NCI-H2196 treated with DMSO at 0.1 percent for 48 hours (cell line): ENCODE measurements at regions not wholly inside any gene's neighbourhood (a gene's known extent, or its start where the extent isn't known, plus 50 kb on each side); places are given as distances from the start of the nearest gene placed in this dataset.

Source experiments
- DNase-seq: peaks from one replicate; lab custom pipeline; 2025; ENCODE audit not compliant: unreplicated experiment; lab: John Stamatoyannopoulos, UW

DNA sequence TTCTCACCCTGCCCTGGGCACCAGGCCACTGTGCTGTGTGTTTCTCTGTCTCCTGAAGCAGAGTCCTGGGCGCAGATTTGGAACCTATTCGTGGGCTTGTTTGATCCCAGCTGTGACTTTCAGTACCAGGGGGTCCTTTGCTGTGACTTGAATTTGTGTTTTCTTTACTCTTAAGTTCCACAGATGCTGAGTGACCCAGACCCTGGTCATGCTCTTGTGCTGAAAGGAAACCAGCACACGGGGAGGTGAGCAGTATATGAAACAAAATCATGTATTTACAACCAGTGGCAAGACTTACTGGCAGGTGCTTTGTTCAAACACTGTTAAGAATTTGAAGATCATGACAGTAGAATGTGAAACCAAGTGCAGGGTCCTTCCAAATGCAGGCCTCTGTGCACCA is 89.2 kb upstream of the PRSS58 start:
- DNase-seq = no peak

DNA sequence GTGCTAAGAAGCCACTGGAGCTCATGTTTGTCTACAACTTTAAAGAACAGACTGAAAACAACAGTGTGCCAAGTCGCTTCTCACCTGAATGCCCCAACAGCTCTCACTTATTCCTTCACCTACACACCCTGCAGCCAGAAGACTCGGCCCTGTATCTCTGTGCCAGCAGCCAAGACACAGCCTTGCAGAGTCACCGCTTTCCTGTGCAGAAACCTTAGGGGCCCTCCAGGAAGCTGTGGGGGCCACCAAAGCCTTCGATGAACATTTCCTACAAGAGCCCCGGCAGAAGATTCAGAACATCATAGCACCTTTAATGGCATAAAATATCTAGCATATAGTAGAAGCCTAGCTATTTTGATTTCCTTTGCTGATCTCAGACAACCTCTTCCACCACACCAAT is 88.0 kb upstream of the PRSS58 start:
- DNase-seq = no peak

DNA sequence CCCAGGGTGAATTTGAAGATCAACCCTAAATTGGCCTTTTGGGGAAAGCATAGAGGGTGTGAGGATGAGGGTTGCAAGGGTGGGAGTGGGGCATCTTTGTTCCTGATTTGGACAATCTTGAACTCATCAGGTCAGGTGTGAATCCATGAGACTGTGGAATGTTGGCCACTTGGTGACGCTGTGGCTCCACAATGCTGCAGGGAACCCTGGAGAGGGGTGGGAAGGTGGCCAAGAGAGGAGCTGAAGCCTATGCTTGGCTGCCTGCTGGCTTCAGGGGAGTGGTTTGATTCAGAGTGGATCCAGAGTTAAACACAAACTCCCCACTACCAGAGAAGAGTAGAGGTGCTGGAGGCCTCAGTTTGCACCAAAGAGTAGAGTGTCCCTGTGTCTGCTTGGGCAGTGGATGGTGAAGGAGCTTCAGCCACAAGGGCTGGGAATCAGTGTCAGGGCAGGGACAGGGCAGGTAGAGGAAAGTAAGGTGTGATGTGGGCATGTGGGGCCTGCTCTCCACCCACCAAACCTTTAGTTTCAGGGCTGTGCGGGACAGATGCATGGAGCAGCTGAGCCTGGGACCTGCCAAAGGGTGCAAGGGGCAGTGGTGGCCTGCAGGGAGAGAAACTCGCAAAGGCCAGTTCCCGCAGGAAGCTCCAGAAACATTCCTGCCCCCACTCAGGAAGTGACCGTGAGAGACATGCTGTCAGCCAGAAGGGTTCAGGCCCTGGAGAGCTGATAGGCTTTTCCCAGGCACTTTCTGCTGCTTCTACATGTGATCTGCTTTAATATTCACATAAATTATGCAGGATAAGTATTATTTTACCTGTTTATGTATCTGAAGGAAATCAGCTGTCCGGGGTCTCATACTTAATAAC is 81.0 kb upstream of the PRSS58 start:
- DNase-seq = no peak

DNA sequence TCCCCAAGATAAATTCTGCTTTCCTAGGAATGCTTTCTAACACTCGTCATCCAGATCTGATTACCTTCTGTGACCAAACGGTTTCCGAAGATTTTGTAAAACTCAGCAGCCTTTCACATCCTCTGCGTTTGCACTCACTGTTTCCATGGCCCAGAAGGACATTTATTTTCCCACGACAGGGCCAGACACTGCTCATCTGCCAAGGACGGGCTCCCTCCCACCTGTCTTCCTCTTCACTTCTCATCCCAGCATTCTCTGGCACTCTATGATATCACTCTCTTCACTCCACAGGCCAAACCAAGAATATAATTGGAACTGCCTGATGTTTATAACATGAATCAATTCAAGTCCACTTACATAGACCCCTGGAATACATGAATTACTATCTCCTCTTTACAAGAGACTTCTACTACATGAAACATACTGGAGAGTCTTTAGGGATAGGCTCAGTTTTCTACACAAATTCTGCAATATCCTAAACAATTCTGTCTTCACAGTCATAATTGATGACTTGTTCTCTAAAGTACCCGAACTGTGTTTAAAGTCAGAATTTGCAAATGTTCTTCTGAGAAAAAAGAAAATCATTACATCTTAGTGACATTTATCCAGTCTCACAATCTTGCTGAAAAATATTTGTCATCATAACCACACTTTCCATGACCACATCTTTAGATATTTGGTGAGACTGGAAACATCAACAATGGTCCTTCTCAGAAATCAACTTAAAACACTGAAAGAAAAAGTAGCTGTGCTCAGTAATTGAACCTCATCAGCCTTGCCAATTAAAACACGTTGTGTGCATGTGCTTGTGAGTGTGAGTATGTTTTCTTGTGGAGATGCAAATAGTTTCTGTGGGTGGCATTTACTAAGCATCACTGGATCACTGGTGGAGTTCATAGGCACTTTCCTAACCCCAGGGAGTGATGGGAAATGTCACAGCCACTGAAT is 79.5 kb upstream of the PRSS58 start:
- DNase-seq = no peak

DNA sequence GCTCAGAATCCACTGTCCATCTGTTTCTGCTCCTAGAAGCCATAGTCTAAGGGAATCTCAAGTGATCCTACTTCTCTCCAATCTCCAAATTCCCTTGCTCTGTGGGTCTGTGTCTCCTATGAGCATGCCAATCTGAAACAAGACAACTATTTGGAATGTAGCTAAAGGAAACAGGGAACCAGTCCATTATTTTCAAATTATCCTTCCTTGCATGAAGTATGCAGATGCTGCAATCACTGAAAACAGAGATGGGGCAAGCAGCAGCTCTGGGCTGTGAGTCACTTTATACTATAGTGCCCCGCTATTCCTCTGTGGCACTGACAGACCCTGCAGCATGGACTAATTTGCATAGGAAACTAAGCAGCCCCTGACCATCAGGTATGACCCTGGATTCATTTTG is 76.9 kb upstream of the PRSS58 start:
- DNase-seq = no peak

DNA sequence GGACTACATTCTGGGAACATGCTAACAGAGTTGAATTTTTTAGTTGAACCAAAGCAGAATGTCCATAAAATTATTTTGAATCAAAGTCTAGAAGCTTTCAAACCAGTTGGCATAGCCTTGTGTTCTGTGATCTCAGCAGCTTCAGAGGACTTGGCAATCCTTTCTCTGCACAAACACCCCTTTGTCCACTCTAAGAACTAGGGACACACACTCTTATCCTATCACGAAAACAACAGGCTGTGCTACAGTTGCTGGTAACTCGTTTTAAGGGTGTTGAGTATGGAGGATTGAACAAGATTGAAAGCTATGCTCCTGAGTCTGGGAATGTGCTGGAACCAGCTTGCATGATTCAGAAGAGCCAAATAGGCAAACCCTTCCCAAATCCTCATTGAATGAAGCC is 76.4 kb upstream of the PRSS58 start:
- no peak for DNase-seq

DNA sequence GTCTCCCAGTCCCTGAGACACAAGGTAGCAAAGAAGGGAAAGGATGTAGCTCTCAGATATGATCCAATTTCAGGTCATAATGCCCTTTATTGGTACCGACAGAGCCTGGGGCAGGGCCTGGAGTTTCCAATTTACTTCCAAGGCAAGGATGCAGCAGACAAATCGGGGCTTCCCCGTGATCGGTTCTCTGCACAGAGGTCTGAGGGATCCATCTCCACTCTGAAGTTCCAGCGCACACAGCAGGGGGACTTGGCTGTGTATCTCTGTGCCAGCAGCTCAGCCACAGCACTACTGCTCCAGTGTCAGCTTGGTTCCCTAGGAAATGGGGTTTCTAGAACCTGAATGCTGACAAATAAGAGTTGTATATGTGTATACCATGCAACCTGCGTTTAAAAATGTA is 74.6 kb upstream of the PRSS58 start:
- no peak for DNase-seq

DNA sequence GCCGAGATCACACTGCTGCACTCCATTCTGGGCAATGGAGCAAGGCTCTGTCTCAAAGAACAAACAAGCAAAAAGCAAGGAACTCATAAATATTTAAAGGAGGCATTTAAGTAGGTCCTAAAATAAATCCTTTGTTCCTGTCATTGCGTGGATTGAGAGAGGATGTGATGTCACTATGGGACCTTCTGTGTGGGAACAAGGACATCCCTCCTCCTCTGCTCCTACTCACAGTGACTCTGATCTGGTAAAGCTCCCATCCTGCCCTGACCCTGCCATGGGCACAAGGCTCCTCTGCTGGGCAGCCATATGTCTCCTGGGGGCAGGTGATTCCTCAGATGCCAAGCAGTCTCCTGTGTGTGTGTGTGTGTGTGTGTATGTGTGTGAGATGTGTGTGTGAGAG is 74.1 kb upstream of the PRSS58 start:
- no peak for DNase-seq

DNA sequence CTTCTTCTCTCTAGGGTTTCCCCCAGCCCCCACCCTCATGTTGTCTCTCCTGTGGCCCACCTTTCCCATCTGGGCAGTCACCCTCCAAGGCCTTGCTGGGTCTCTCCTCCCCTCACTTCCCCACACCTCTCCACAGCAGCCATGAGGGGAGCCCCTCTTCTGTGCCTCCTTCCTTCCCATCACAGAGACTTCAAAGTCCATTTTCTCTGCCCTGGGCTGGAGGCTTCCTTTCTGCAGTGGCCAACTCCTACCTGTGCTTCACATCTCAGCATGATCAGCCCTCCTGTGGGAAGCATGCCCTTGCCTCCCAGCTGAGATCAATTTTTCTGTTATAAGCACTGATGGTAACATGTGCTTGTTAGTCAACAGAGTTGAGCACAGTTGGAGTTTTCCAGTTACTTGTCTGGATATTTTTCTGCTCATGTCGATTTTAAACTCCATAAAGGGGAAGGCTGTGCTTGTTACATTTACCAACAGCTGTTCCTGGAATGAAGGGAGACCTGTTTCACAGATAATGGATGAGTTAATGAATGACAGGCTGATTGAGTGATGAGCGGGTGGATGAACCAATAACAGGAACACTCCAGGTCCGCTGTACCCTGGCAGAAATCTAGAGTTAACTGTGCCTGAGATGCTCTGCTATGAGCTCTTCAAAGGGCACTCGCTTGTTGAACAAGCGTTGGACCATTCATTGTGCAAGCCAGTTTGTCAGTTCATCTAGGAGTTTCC is 71.4 kb upstream of the PRSS58 start:
- no peak for DNase-seq

DNA sequence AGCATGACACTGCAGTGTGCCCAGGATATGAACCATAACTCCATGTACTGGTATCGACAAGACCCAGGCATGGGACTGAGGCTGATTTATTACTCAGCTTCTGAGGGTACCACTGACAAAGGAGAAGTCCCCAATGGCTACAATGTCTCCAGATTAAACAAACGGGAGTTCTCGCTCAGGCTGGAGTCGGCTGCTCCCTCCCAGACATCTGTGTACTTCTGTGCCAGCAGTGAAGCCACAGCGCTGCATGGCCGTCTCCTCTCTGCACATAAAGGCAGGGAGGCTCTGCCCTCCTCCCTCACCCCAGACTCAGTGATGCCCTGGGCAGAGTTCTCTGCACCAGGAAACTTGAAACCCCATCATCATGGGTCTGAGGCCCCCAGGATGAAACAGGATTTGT is 70.7 kb upstream of the PRSS58 start:
- DNase-seq = no peak

DNA sequence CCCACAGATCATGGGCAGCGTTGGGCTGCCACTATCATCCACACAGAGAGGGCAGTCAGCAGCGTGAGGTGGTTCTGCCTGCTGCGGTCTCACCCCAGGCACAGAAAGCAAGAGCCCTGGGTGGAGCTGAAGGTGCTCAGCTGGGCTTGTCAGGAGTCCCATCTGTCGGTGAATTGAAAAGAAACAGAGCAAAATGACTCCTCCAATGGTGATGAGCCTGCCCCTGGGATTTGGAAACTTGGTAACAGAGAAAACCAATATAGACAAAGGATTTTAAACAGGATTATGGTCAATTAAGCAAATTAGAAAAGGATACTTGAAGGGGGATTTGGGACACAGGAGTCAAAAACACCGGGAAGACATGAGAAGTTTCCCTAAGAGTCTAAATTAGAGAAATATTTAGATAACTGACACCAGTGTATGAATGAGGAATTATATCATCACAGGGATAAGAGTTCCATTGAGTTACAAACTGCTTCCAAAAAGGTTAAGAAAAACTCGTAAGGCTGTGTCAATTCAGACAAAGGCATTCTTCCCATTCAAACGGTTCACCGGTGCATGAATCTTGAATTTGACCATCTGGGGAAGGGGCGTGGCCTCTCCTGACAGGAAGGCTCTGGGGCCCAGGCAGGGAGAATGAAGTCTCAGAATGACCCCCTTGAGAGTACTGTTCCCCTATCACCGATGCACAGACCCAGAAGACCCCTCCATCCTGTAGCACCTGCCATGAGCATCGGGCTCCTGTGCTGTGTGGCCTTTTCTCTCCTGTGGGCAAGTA is 70.0 kb upstream of the PRSS58 start:
- DNase-seq = no peak

DNA sequence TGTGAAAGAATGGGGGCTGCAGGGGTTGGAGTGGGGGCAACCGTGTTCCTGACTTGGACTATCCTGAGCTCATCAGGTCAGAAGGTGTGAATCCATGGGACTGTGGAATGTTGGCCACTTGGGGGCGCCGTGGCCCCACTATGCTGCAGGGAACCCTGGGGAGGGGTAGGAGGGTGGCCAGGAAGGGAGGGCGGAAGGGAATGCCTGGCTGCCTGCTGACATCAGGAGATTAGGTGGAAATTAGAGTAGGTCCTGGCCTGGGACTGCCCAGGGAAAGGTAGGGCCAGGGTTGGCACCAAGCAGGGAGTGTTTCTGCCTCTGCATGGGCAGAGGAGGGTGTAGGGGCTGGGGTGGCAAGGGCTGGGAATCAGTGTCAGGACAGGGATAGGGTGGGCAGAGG is 65.8 kb upstream of the PRSS58 start:
- DNase-seq = no peak

DNA sequence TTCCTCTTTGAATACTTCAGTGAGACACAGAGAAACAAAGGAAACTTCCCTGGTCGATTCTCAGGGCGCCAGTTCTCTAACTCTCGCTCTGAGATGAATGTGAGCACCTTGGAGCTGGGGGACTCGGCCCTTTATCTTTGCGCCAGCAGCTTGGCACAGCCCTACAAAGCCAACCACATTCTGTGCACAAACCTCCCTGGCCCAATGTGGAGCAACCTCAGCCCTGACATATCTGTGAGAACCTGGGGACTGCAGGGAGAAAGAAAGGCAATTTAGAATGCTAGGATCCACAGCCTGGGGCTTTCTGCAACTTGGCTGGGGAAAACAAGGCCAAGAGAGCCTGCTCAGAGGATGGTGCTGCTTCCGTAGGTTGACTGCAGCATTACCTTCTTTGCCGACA is 63.5 kb upstream of the PRSS58 start:
- DNase-seq = no peak

DNA sequence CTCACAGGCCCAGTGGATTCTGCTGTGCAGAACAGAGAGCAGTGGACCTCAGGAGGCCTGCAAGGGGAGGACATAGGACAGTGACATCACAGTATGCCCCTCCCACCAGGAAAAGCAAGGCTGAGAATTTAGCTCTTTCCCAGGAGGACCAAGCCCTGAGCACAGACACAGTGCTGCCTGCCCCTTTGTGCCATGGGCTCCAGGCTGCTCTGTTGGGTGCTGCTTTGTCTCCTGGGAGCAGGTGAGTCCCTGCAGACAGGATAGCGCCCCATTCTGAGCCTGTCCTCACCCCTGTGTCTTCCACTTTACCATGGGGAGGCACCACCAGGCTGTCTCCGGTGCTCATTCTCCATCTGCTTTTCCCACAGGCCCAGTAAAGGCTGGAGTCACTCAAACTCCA is 63.0 kb upstream of the PRSS58 start:
- DNase-seq = no peak

DNA sequence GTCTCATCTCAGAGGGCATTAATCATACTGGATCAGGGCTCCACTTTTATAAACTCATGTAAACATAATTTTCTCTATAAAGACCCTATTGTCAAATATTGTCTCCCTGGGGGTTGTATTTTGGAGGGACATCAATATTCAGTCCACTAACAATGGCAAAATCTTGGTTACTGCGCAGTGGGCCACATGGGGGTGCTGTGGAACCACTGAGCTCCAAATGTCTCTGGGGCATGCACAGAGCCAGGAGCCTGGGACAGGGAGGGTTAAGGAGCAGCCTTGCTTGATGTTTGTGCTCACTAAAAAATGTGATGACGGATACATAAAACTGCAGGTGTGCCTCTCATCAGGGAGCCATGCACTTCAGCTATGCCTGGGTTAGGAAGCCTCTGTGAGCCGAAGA is 62.1 kb upstream of the PRSS58 start:
- no peak for DNase-seq

DNA sequence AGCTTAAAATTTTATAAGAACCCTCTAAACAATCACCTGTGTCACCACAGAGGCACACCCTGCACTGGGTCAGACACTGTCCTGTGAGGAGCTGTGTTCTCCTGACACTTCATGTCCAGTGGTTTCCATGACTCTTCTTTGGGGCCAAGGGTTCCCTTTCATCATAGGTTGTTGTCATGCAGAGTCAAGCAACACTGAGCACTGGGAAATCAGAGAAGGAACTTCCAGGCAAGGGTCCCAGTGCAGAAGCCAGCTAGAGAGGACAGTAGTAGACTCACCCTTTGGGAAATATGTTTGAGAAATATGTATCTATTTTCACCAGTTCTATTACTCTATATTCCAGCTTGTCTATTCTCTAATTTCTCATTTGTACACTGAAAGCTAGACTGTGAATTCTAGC is 56.4 kb upstream of the PRSS58 start:
- no peak for DNase-seq

DNA sequence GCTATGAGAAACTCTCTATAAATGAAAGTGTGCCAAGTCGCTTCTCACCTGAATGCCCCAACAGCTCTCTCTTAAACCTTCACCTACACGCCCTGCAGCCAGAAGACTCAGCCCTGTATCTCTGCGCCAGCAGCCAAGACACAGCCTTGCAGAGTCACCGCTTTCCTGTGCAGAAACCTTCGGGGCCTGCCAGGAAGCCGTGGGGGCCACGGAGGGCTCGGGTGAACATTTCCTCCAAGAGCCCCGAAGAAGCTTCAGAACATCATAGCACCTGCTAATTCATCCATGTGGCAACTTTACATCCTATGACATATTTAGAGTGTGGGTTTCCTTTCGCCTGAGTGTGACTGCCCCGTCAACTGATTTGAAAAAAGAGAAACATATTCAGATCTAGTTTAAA is 55.7 kb upstream of the PRSS58 start:
- no peak for DNase-seq

DNA sequence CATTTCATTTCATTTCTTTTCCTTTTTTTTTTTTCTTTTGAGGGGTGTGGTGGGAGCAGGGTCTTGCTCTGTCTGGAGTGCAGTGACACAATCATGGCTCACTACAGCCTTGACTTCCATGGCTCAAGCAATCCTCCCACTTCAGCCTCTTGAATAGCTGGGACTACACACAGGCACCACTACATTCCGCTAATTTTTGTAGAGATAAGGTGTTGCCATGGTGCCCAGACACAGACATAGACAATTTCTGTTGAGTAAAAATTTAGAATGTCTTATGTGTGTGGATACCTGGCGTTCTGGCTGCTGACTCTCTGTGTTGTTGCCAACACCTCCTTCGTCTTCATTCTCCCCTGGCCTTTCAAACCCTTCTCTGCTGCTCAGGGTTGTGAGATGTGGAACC is 54.0 kb upstream of the PRSS58 start:
- no peak for DNase-seq

DNA sequence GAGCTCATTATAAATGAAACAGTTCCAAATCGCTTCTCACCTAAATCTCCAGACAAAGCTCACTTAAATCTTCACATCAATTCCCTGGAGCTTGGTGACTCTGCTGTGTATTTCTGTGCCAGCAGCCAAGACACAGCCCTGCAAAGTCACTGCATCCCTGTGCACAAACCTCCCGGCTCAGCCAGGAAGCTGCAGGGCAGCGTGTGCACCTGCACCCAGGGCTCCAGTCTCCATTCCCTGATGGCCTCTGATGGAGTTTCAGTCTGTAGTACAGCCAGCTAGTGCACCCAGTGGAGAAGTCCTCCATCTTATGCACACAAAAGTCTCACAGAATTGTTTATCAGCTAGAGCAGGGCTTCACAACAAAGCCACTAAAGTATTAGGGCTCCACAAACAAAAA is 51.1 kb upstream of the PRSS58 start:
- no peak for DNase-seq

DNA sequence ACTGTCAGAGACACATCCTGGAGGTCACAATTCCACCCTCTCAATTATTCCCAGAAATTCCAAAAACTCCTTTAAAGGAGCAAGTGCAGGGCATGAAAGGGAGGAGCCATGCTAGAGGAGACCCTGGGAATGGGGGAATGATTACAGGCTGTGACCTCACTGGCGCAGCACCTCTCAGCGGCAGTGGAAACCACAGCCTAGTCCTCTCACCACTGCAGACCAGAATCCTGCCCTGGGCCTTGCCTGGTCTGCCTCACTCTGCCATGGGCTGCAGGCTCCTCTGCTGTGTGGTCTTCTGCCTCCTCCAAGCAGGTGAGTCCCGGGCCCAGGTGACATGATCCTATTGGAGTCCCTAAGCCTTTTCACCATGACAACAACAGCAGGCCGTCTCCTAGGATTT is 50.5 kb upstream of the PRSS58 start:
- DNase-seq = no peak
